ENCODE measurements at regions not wholly inside any gene's neighbourhood (a gene's known extent, or its start where the extent isn't known, plus 50 kb on each side); places are given as distances from the start of the nearest gene placed in this dataset.

DNA sequence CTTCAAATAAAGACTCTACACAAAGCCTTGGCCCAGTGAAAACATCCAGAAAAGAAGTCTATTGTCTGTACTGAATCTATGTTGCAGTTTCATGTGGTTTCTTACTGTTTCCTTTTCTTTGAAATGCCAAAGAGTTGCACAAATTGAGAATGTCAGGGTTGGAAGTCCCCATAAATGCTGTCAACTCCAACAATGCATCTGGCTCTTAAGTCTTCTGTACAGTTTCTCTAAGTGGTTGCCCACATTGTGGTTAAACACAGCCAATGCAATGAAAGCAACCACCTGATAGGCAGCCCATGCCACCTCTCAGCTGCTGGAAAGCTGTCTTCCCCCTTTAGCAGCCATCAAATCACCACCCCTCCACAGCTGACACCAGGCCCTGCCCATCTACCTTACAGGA is 67.2 kb upstream of the C1GALT1C1 start:
- Histone ChIP-seq H3K4me3 (no peak overlapping the region), H3K4me1 (no peaks in the 10 kb centered on the region), H3K36me3 (no peaks in the 10 kb centered on the region), H3K27me3 (no peaks in the 10 kb centered on the region), H3K27ac (no peak overlapping the region), H3K9me3 (peaks cover 0 to 19% (median 0%) of the 10 kb centered on the region in 11 donors)
- no peak for ATAC-seq
- DNase-seq = no peak
- intact Hi-C loops (cut with DNase I) = no loop called here
- TF ChIP-seq, protein P1, sequence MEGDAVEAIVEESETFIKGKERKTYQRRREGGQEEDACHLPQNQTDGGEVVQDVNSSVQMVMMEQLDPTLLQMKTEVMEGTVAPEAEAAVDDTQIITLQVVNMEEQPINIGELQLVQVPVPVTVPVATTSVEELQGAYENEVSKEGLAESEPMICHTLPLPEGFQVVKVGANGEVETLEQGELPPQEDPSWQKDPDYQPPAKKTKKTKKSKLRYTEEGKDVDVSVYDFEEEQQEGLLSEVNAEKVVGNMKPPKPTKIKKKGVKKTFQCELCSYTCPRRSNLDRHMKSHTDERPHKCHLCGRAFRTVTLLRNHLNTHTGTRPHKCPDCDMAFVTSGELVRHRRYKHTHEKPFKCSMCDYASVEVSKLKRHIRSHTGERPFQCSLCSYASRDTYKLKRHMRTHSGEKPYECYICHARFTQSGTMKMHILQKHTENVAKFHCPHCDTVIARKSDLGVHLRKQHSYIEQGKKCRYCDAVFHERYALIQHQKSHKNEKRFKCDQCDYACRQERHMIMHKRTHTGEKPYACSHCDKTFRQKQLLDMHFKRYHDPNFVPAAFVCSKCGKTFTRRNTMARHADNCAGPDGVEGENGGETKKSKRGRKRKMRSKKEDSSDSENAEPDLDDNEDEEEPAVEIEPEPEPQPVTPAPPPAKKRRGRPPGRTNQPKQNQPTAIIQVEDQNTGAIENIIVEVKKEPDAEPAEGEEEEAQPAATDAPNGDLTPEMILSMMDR (IDR thresholded peaks at IDR 0.05) = no peak

DNA sequence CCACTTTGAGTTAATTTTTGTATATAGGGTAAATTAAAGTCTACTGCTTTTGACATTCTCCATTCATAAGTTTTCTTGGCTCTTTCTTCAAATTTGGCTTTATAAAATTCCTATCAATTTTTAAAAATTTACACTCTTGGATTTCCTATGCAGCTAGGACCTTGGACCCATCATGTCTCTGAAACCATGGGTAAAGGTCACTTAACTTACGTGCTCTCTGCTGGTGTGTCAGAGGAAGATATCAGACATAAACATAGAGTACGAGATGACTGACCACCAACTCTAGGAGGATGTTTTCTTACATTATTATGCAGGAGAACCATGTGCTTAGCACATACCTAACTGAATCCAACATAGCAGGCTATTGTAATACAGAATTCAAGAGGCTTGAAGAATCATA is 62.5 kb upstream of the C1GALT1C1 start:
- intact Hi-C loops (cut with DNase I) = no loop called here
- ATAC-seq = no peak
- TF ChIP-seq, protein P1 (IDR thresholded peaks at IDR 0.05) = no peak

DNA sequence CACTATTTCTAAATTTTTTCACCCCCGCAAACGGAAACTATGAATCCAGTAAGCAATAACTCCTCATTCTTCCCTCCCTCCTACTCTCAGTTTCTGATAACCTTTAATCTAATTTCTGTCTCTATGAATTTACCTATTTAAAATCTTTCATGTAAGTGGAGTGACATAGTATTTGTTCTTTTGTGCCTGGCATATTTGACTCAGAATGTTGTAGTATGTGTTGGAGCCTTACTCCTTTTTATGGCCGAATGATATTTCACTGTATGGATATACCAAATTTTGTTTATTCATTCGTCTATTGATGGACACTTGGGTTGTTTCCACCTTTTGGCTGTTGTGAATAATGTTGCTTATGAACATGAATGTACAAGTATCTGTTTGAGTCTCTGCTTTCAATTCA is 61.1 kb upstream of the C1GALT1C1 start:
- no peaks in the 10 kb centered on the region for H3K27me3 ChIP-seq
- TF ChIP-seq, protein P1 (IDR thresholded peaks at IDR 0.05) = no peak
- no peak overlapping the region for H3K4me3 ChIP-seq
- H3K4me1 ChIP-seq = no peaks in the 10 kb centered on the region
- H3K27ac ChIP-seq = no peak overlapping the region
- DNase-seq (no peak), ATAC-seq (no peak)
- intact Hi-C loops (cut with DNase I) = no loop called here
- 87 to 92% methylated on average over 4 of the region's 4 CpGs for WGBS, 2 donors
- no peaks in the 10 kb centered on the region for H3K9me3 ChIP-seq
- no peaks in the 10 kb centered on the region for H3K36me3 ChIP-seq

More for the DNA sequence above, 62.5 kb upstream of the C1GALT1C1 start:
- DNase-seq = no peak
- Histone ChIP-seq H3K27ac (no peak overlapping the region), H3K9me3 (no peaks in the 10 kb centered on the region), H3K4me3 (no peak overlapping the region), H3K27me3 (no peaks in the 10 kb centered on the region), H3K36me3 (no peaks in the 10 kb centered on the region), H3K4me1 (no peaks in the 10 kb centered on the region)
- 67 to 76% methylated on average over 2 of the region's 2 CpGs for WGBS, 2 donors

DNA sequence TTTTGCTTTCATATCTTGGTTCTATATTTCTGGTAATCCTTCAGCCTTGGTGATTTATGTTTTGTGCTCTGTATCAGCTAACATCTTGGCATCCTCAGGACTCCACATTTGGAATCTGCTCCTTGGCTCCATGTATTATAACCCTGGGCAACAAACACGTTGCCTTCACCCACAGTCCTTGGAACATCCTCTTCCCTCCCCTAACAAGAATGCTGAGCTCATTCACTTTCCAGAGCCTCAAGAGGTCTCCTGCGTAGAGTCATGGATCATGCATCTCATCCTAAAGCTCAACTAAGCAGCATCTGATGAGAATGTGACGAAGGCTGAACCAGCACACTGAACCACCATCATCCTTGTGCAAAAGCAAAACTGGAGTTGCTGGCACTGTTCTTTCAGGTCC is 60.5 kb upstream of the C1GALT1C1 start:
- ATAC-seq (no peak), DNase-seq (no peak)
- intact Hi-C loops (cut with DNase I) = no loop called here
- Histone ChIP-seq H3K9me3 (no peaks in the 10 kb centered on the region), H3K4me3 (no peak overlapping the region), H3K36me3 (no peaks in the 10 kb centered on the region), H3K27me3 (no peaks in the 10 kb centered on the region), H3K27ac (no peak overlapping the region), H3K4me1 (no peaks in the 10 kb centered on the region)
- WGBS, 2 donors = 76 to 81% methylated on average over 3 of the region's 3 CpGs
- TF ChIP-seq, protein P1 (IDR thresholded peaks at IDR 0.05) = no peak

DNA sequence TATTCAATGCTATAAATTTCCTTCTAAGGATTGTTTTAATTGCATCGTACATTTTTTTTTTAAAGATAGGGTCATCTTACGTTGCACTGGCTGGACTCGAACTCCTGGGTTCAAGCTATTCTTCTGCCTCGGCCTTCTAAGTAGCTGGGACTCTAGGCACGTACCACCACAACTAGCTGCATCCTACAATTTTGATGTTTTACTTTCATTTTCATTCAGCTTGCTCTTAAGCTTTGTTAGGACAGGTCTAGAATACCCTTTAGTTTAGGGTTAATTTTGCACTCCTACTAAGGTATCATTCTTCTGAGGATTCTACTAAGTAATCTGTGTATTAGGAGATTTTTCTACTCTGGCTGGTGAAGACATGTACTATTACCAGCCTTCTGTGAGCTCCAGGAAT is 50.2 kb upstream of the C1GALT1C1 start:
- TF ChIP-seq, protein P1 (IDR thresholded peaks at IDR 0.05) = no peak
- H3K27me3 ChIP-seq = no peaks in the 10 kb centered on the region
- H3K4me1 ChIP-seq = no peaks in the 10 kb centered on the region
- no peak overlapping the region for H3K4me3 ChIP-seq
- no peak overlapping the region for H3K27ac ChIP-seq
- no peaks in the 10 kb centered on the region for H3K36me3 ChIP-seq
- 87% methylated on average over 5 of the region's 5 CpGs for WGBS, 2 donors
- ATAC-seq = no peak
- no peaks in the 10 kb centered on the region for H3K9me3 ChIP-seq
- intact Hi-C loops (cut with DNase I) = no loop called here
- no peak for DNase-seq
